ENCODE measurements at regions not wholly inside any gene's neighbourhood (a gene's known extent, or its start where the extent isn't known, plus 50 kb on each side); places are given as distances from the start of the nearest gene placed in this dataset.
"Not testable (repeated sequence)": the region's sequence is repeated elsewhere in the genome, so short reads cannot be mapped to it uniquely, and the experiment has no call there.

DNA sequence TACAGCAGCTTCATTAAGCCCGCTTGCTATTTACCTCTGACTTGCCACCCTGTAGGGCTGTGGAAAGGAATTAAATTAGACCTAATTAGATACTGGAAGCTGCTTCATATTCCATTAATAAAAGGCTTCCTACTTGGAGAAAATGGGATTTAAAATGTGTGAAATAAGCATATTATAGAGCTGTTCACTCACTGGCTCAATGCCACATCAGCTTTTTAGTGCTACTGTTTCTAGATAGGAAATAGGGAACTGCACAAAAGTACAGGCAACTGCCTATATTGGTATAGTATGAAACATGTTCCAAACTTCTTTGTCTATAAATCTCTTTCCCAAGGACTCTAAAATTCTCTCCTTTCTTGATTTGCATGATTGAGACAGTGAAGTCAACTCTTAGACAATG lies 407.9 kb upstream of the AADAT start:
- no peak for DNase-seq (ENCODE audit: low read depth)
- TF ChIP-seq, protein P1, sequence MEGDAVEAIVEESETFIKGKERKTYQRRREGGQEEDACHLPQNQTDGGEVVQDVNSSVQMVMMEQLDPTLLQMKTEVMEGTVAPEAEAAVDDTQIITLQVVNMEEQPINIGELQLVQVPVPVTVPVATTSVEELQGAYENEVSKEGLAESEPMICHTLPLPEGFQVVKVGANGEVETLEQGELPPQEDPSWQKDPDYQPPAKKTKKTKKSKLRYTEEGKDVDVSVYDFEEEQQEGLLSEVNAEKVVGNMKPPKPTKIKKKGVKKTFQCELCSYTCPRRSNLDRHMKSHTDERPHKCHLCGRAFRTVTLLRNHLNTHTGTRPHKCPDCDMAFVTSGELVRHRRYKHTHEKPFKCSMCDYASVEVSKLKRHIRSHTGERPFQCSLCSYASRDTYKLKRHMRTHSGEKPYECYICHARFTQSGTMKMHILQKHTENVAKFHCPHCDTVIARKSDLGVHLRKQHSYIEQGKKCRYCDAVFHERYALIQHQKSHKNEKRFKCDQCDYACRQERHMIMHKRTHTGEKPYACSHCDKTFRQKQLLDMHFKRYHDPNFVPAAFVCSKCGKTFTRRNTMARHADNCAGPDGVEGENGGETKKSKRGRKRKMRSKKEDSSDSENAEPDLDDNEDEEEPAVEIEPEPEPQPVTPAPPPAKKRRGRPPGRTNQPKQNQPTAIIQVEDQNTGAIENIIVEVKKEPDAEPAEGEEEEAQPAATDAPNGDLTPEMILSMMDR (IDR thresholded peaks at IDR 0.05; ENCODE audit: low read depth, low read length, missing control alignments) = no peak
- no peak overlapping the region for H3K4me3 ChIP-seq (ENCODE audit: low read depth, low read length)

DNA sequence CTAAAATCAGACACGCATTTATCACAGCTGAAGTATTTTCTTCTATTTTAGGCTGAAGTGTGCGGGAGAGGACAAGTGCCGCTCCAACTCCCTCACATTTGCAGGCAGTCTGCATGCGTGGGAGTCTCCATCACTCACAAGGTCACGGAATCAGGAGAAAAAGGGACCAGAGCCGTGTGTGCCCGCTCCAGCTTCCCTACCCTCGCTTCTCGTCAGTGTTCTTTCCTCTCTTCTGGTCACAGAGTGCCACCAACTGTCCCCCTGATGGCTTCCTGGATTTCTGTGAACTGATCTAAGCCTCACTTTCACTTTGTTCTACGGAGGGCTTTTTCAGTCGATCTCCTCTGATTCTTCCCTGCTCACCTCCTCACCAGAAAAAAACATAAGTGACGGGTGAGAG lies 407.4 kb upstream of the AADAT start:
- TF ChIP-seq, protein P1 (IDR thresholded peaks at IDR 0.05; ENCODE audit: low read depth, low read length, missing control alignments) = no peak
- DNase-seq (ENCODE audit: low read depth) = no peak
- H3K4me3 ChIP-seq (ENCODE audit: low read depth, low read length) = no peak overlapping the region

DNA sequence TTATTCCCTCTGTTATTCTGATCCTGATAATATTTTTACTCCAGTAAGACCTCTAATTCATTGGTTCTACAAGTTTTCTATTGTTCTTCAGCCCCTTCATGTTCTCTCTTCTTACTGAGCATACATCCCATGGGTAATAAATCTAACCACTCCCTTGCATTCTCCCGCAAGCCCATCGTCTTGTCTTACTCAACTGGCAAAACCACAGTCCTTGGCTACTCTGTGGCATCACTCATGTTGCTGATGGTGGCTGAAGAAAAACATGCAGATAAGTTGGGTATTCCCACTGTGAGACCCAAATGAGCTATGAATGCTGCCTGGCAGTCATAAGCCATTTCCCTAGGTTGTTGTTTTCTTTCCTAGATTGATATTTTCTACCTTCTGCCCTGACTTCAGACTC lies 402.2 kb upstream of the AADAT start:
- TF ChIP-seq, protein P1 (IDR thresholded peaks at IDR 0.05; ENCODE audit: low read depth, low read length, missing control alignments) = no peak
- H3K4me3 ChIP-seq (ENCODE audit: low read depth, low read length) = no peak overlapping the region
- no peak for DNase-seq (ENCODE audit: low read depth)

DNA sequence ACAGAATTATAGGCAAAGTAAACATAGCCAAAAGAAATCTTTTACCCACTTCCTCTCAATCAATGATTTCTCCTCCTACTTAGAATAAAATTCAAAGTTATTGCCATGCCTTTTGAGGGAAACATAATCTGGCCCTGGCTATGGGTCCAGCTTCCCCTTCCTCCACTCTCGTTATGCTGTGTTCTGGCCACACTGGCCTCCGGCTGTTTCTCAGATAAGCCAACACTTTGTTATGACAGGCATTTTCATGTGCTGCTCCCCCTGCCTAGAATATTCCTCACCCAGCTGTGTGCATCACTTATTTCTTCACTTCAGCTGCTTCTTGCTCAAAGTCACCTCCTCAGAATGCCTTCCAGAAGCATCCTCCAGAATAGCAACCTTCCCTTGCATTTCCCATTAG lies 386.6 kb upstream of the AADAT start:
- H3K4me3 ChIP-seq (ENCODE audit: low read depth, low read length) = no peak overlapping the region
- TF ChIP-seq, protein P1 (IDR thresholded peaks at IDR 0.05; ENCODE audit: low read depth, low read length, missing control alignments) = no peak
- no peak for DNase-seq (ENCODE audit: low read depth)

DNA sequence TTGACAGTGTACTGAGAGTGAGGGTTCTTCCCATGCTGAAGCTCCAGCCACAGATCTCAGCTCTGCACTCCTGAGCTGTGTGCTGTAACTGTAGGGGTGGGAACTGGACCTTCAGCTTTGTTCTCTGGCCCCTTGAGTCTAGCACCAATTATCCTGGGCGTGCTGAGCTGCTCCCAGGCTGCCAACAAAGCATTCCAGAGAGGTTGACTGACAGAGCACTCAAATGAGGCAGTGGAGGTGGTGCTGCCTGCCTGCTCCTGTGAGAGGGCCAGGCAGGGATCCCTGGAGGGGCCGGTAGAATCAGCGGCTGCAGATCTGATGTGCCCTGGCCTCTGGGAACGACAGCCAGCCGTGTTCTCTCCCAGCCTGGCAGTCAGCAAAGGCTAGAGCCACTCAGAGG lies 375.7 kb upstream of the AADAT start:
- TF ChIP-seq, protein P1 (IDR thresholded peaks at IDR 0.05; ENCODE audit: low read depth, low read length, missing control alignments) = no peak

DNA sequence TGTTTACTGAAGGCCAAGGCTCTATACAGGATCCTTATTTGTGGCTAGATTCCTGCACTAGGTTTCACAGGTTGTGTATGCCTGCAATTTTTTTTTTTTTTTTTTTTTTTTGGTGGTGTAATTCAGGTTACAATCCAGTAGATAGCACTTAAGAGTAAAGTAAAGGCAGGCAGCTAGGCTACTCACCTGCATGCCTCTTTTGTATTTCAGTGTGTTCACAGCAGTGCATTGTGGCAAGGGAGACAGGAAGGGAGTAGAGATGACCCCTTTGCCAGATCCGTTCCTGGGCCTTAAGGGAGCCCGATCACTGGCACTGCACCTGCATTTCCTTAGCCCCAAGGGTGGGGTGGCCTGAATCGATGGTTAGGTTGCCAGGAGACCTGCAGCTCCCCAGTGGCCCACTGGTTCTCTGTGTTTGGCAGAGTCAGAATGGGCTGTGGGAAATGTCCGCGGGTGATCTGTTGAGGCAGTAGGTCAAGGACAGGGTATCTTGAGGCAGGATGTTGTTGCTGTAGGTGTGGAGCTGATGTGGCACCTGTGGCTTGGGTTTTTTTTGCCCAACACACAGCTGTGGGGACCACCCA lies 374.9 kb upstream of the AADAT start:
- H3K4me3 ChIP-seq (ENCODE audit: low read depth, low read length) = no peak overlapping the region
- TF ChIP-seq, protein P1 (IDR thresholded peaks at IDR 0.05; ENCODE audit: low read depth, low read length, missing control alignments) = no peak
- DNase-seq (ENCODE audit: low read depth) = no peak

More for the DNA sequence above, 375.7 kb upstream of the AADAT start:
- no peak overlapping the region for H3K4me3 ChIP-seq (ENCODE audit: low read depth, low read length)
- DNase-seq (ENCODE audit: low read depth) = no peak

DNA sequence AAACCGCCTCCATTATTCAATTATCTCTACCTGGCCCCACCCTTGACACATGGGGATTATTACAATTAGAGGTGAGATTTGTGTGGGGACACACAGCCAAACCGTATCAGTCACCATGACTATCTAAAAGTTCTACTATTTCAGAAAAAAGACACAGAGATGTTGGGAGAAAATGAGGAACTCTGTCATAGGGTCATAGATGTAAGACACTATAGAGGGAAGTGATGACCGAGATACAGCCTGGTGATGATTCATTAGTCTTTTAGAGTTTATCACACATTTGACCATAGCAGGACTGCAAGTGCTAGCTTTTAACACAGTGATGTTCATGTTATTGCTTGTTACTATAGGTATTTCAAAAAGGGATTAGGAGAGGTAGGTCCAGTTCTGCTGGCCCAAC lies 357.0 kb upstream of the AADAT start:
- no peak overlapping the region for H3K4me3 ChIP-seq (ENCODE audit: low read depth, low read length)
- DNase-seq (ENCODE audit: low read depth) = no peak
- TF ChIP-seq, protein P1 (IDR thresholded peaks at IDR 0.05; ENCODE audit: low read depth, low read length, missing control alignments) = no peak

DNA sequence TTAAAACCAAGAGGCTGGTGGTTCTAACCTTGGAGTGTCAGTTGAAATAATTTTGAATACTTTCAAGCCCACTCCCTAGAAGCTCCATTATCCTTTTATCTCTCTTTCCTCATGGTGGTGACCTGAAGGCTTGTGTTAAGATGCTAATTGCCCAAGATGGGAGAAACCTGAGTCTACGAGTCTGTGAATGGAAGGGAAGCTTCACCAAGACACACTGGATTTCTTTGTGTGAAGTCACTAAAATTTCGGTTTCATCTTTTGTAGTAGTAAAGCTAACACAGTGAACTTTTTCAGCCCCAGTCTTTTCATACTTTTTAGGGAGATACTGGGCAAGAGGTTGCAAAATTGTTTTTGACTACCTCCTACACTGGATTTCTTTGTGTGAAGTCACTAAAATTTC lies 351.4 kb upstream of the AADAT start:
- not testable (repeated sequence) for H3K4me3 ChIP-seq (ENCODE audit: low read depth, low read length); DNase-seq (ENCODE audit: low read depth)
